ENCODE measurements at regions not wholly inside any gene's neighbourhood (a gene's known extent, or its start where the extent isn't known, plus 50 kb on each side); places are given as distances from the start of the nearest gene placed in this dataset.

DNA sequence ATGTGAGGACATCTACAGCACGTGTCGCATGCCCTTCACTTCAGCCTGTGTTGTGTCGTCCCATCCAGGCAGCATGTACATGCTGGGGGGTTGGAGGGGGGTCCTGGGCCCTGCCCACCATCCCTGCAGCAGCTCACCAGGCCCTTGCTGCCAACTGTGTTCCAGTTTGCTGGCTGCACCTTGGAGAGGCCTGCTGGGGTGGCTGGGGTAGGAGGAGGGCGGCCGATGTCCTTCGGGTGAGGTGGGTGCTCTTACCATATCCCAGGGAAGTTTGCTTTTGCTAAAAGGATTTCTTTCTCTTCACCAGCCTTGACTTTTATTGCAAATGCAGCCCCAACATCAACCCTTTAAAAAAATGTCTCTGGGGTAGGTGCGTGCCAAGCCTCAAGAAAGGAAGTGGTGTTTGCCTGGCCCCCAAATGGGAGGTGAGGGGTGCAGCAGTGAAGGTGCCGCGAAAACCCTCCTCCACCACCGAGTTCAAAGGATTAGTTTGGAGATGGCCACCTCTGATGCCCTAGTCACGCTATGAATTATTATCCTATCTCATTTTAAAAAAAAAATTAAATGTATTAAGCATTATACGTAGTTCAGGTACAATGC, 165.8 kb upstream of the KLF6 start:
- TF ChIP-seq EP300 (IDR thresholded peaks at IDR 0.05; ENCODE audit: borderline replicate concordance): no peak
- no peak for TF ChIP-seq CREB1 (IDR thresholded peaks at IDR 0.05; ENCODE audit: low read depth)
- no peak for TF ChIP-seq CEBPB (IDR thresholded peaks at IDR 0.05)
- no peak for TF ChIP-seq NFIC (IDR thresholded peaks at IDR 0.05)
- TF ChIP-seq RAD21 (IDR thresholded peaks at IDR 0.05; ENCODE audit: low read depth): no peak
- TF ChIP-seq, protein P1, sequence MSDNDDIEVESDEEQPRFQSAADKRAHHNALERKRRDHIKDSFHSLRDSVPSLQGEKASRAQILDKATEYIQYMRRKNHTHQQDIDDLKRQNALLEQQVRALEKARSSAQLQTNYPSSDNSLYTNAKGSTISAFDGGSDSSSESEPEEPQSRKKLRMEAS (IDR thresholded peaks at IDR 0.05): no peak
- TF ChIP-seq ZBTB7A (IDR thresholded peaks at IDR 0.05; ENCODE audit: low read depth): no peak
- TF ChIP-seq EGR1 (IDR thresholded peaks at IDR 0.05): no peak
- TF ChIP-seq USF1 (IDR thresholded peaks at IDR 0.05): no peak
- no peak for TF ChIP-seq YY1 (IDR thresholded peaks at IDR 0.05; ENCODE audit: low read depth)
- TF ChIP-seq REST (IDR thresholded peaks at IDR 0.05; ENCODE audit: low read depth): no peak
- TF ChIP-seq TAF1 (IDR thresholded peaks at IDR 0.05; ENCODE audit: low read depth): no peak
- no peak for TF ChIP-seq TEAD4 (IDR thresholded peaks at IDR 0.05)
- TF ChIP-seq FOXM1 (IDR thresholded peaks at IDR 0.05; ENCODE audit: borderline replicate concordance, low read depth): no peak
- TF ChIP-seq TCF12 (IDR thresholded peaks at IDR 0.05; ENCODE audit: low read depth): no peak

DNA sequence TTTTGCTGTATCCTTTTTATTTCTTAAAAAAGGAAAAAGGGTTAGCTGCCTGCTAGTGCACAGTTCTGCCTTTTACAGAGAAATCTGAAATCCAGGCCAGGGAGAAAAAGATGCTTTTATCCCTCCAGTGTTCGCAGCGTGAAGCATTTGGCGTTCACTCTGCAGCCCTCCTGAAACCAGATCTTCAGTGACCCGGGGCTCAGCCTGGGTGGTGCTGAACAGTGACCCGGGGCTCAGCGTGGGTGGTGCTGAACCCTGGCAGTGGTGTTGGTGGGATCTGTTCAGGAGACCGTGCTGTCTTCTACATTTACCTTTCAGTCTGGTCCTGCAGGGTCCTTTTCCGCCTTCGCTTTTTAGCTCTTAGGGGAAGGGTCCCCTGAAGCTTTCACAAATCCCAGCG, 164.7 kb upstream of the KLF6 start:
- TF ChIP-seq TEAD4 (IDR thresholded peaks at IDR 0.05): no peak
- no peak for TF ChIP-seq RAD21 (IDR thresholded peaks at IDR 0.05; ENCODE audit: low read depth)
- no peak for TF ChIP-seq CEBPB (IDR thresholded peaks at IDR 0.05)
- TF ChIP-seq TAF1 (IDR thresholded peaks at IDR 0.05; ENCODE audit: low read depth): no peak
- TF ChIP-seq NFIC (IDR thresholded peaks at IDR 0.05): no peak
- TF ChIP-seq REST (IDR thresholded peaks at IDR 0.05; ENCODE audit: low read depth): no peak
- no peak for TF ChIP-seq TCF12 (IDR thresholded peaks at IDR 0.05; ENCODE audit: low read depth)
- no peak for TF ChIP-seq ZBTB7A (IDR thresholded peaks at IDR 0.05; ENCODE audit: low read depth)
- TF ChIP-seq CREB1 (IDR thresholded peaks at IDR 0.05; ENCODE audit: low read depth): no peak
- TF ChIP-seq EGR1 (IDR thresholded peaks at IDR 0.05): no peak
- TF ChIP-seq, protein P1 (IDR thresholded peaks at IDR 0.05): no peak
- TF ChIP-seq FOXM1 (IDR thresholded peaks at IDR 0.05; ENCODE audit: borderline replicate concordance, low read depth): no peak
- TF ChIP-seq USF1 (IDR thresholded peaks at IDR 0.05): no peak
- TF ChIP-seq EP300 (IDR thresholded peaks at IDR 0.05; ENCODE audit: borderline replicate concordance): no peak

- TF ChIP-seq, protein P1 (IDR thresholded peaks at IDR 0.05): no peak
- TF ChIP-seq RAD21 (IDR thresholded peaks at IDR 0.05; ENCODE audit: low read depth) (no peak), CREB1 (IDR thresholded peaks at IDR 0.05; ENCODE audit: low read depth) (no peak), REST (IDR thresholded peaks at IDR 0.05; ENCODE audit: low read depth) (no peak), NFIC (IDR thresholded peaks at IDR 0.05) (no peak), YY1 (IDR thresholded peaks at IDR 0.05; ENCODE audit: low read depth) (no peak), FOXM1 (IDR thresholded peaks at IDR 0.05; ENCODE audit: borderline replicate concordance, low read depth) (no peak), TEAD4 (IDR thresholded peaks at IDR 0.05) (no peak), CEBPB (IDR thresholded peaks at IDR 0.05) (no peak), TAF1 (IDR thresholded peaks at IDR 0.05; ENCODE audit: low read depth) (no peak), USF1 (IDR thresholded peaks at IDR 0.05) (no peak), EP300 (IDR thresholded peaks at IDR 0.05; ENCODE audit: borderline replicate concordance) (no peak), EGR1 (IDR thresholded peaks at IDR 0.05) (no peak), ZBTB7A (IDR thresholded peaks at IDR 0.05; ENCODE audit: low read depth) (no peak)
Measured at GRCh38 chr10:3948843-3949242, 163.8 kb upstream of the KLF6 start.

Data from Ishikawa (cell line).